Epithelial cell of prostate (primary cell): ENCODE measurements at regions not wholly inside any gene's neighbourhood (a gene's known extent, or its start where the extent isn't known, plus 50 kb on each side); places are given as distances from the start of the nearest gene placed in this dataset.

Experiments
- DNase-seq: peaks from one replicate; pipeline ENCODE4 v3.0.0-alpha.2; 2011; ENCODE audit warnings: low read depth, low spot score
- H3K27ac ChIP-seq: fragments of 450-650 bp; 2 replicates; pipeline ENCODE4 v1.5.1; 2017; ENCODE audit warnings: mild to moderate bottlenecking

GRCh38 chr19:28956961-28957360, 256.0 kb downstream of the UQCRFS1 start:
- H3K27ac ChIP-seq = no peak overlapping the region
- DNase-seq = no peak

GRCh38 chr19:28956421-28956820, 256.5 kb downstream of the UQCRFS1 start:
- no peak for DNase-seq
- H3K27ac ChIP-seq = no peak overlapping the region

GRCh38 chr19:28949535-28949934, 263.4 kb downstream of the UQCRFS1 start:
- DNase-seq = no peak
- H3K27ac ChIP-seq = no peak overlapping the region

GRCh38 chr19:28949027-28949426, 263.9 kb downstream of the UQCRFS1 start:
- no peak for DNase-seq

GRCh38 chr19:28948566-28948965, 264.4 kb downstream of the UQCRFS1 start:
- no peak for DNase-seq
- no peak overlapping the region for H3K27ac ChIP-seq

More at GRCh38 chr19:28949027-28949426, 263.9 kb downstream of the UQCRFS1 start:
- no peak overlapping the region for H3K27ac ChIP-seq

- H3K27ac ChIP-seq = no peak overlapping the region
- no peak for DNase-seq
Observed at GRCh38 chr19:28948026-28948425, 264.9 kb downstream of the UQCRFS1 start.

GRCh38 chr19:28943651-28944050, 269.3 kb downstream of the UQCRFS1 start:
- no peak for DNase-seq

GRCh38 chr19:28941833-28942232, 271.1 kb downstream of the UQCRFS1 start:
- no peak overlapping the region for H3K27ac ChIP-seq
- DNase-seq = no peak

More at GRCh38 chr19:28943651-28944050, 269.3 kb downstream of the UQCRFS1 start:
- H3K27ac ChIP-seq = no peak overlapping the region

- H3K27ac ChIP-seq = no peak overlapping the region
- no peak for DNase-seq
Observed at GRCh38 chr19:28940751-28941500, 272.0 kb downstream of the UQCRFS1 start.

- no peak for DNase-seq
- H3K27ac ChIP-seq = no peak overlapping the region
Observed at GRCh38 chr19:28939236-28939635, 273.7 kb downstream of the UQCRFS1 start.

- no peak for DNase-seq
- no peak overlapping the region for H3K27ac ChIP-seq
Observed at GRCh38 chr19:28936001-28936400, 276.9 kb downstream of the UQCRFS1 start.

GRCh38 chr19:28934631-28935030, 278.3 kb downstream of the UQCRFS1 start:
- H3K27ac ChIP-seq = no peak overlapping the region
- no peak for DNase-seq

- no peak overlapping the region for H3K27ac ChIP-seq
- no peak for DNase-seq
Observed at GRCh38 chr19:28933039-28933438, 279.9 kb downstream of the UQCRFS1 start.

- DNase-seq = no peak
- no peak overlapping the region for H3K27ac ChIP-seq
Observed at GRCh38 chr19:28932446-28932845, 280.5 kb downstream of the UQCRFS1 start.

GRCh38 chr19:28929006-28929405, 283.9 kb downstream of the UQCRFS1 start:
- DNase-seq = no peak
- H3K27ac ChIP-seq = no peak overlapping the region

GRCh38 chr19:28927456-28927855, 285.5 kb downstream of the UQCRFS1 start:
- no peak overlapping the region for H3K27ac ChIP-seq
- no peak for DNase-seq

GRCh38 chr19:28920269-28921066, 292.5 kb downstream of the UQCRFS1 start:
- DNase-seq = no peak
- no peak overlapping the region for H3K27ac ChIP-seq

- H3K27ac ChIP-seq = no peak overlapping the region
- no peak for DNase-seq
Observed at GRCh38 chr19:28917621-28918020, 295.3 kb downstream of the UQCRFS1 start.

- no peak overlapping the region for H3K27ac ChIP-seq
- no peak for DNase-seq
Observed at GRCh38 chr19:28915737-28916460, 297.1 kb downstream of the UQCRFS1 start.

- H3K27ac ChIP-seq = no peak overlapping the region
- DNase-seq = no peak
Observed at GRCh38 chr19:28915202-28915601, 297.7 kb downstream of the UQCRFS1 start.

- DNase-seq = no peak
- H3K27ac ChIP-seq = no peak overlapping the region
Observed at GRCh38 chr19:28914173-28914572, 298.8 kb downstream of the UQCRFS1 start.
